HG02884 (cell line): ENCODE measurements at regions not wholly inside any gene's neighbourhood (a gene's known extent, or its start where the extent isn't known, plus 50 kb on each side); places are given as distances from the start of the nearest gene placed in this dataset.

ENCODE experiments used
- ATAC-seq: cut with Tn5 transposase; IDR thresholded peaks from one replicate; pipeline ENCODE4 v1.9.1; 2021; ENCODE audit warnings: mild to moderate bottlenecking, moderate library complexity; ENCODE audit not compliant: unreplicated experiment

DNA sequence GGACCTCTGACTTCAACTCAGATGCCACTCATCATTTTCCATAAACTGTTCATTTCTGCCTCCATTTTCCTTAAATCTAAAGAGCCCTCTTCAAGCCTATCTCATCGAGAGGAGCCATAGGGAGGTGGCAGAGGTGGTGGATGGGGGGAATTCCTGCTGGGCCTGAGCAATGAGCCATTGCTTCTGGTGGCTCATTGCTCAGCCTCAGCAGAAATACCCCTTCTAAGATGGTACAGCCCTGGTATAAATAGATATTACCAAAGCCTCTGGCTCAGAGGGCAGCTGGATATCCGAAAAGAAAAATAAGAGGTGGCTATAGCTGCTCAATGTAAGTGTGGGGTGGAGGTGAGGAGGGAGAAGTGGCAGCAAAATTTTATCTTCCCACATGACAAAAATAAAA, 313.5 kb downstream of the CAAP1 start:
- ATAC-seq = no peak

DNA sequence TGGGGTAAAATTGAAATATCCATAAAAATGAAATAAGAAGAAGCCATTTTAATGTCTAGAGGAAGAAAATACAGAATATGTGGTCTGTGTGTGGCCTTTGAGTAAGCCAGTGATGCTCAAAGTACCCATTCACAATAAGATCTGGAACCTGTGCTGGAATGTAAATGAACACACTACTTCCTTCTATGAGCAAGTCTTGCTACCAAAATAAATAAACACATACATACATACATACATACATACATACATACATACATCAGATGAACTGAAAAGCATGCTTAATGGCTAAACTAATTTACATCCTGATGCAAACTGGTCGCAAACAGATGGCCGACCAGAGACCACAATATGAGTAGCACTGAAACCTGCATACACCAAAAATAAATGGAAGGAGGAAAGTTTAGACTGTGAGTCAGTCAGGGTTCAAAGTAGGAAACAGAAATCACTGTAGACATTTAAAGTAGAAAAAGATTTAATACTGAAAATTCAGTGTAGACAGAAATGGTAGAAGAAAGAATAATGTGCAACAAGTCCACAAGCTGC, 317.6 kb downstream of the CAAP1 start:
- no peak for ATAC-seq

DNA sequence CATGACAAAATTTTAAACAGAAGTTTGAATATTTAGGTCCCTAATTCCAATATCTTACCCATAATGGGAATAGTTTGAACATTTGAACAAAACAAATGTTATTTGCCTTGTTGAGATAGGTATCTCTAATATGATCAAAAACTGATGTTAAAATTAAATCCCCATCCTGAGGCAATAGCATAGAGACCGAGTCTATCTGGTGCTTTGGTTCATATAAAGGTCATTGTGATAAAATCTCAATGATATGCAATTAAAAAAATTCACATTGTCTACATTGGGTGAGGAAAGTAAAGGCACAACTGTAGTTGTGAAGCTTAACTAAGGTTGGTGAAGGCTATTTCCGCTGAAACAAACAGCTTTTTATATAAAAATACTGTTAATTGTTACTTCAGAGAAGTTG, 318.3 kb downstream of the CAAP1 start:
- no peak for ATAC-seq

DNA sequence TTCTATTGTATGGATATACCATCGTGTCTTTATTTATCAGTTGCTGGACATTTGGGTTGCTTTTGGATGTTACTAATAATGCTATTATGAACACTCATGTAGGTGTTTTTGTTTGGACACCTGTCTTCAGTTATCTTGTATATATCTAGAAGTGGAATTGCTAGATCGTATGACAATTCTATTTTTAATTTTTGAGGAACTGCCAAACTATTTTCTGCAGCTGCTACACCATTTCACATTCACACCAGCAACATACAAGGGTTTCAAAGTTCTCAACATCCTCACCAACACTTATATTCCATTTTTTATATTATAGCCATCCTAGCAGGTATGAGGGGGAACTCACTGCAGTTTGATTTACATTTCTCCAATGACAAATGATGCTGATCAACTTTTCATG, 324.6 kb downstream of the CAAP1 start:
- no peak for ATAC-seq

DNA sequence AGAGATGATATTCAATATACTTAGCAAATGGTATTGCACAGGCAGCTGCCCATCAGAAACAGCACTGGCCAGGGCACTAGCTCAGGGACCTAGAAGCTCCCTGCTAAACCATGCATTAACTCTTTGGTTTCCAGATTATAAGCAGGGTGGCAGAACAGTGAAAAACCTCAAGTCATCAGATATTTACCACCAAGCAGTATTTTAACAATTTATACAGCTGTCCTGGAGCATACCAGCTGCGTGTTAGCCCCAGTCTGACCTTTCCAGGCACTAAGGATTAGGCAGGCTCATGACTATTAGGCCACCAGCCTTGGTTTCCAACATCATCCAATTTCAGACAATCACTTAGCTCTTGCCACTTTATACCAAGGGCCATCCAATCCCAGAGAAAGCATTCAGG, 326.5 kb downstream of the CAAP1 start:
- no peak for ATAC-seq

DNA sequence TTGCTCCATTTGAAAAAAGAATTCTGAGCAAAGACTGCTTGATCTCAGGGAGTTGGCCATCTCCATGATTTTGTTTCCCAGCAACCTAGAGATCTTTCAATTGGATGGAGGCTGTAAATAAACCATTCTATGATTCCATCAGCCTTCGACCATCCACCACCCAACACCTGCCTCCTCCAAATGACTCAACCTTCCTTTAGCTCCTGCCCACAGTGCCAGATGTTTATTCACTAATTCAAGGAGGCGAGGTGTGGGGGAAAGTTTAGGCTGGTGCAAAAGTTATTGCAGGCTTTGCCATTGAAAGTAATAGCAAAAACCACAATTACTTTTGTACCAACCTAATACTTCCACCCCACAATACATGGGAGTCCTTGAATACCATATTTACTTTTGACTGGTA, 327.5 kb downstream of the CAAP1 start:
- no peak for ATAC-seq

DNA sequence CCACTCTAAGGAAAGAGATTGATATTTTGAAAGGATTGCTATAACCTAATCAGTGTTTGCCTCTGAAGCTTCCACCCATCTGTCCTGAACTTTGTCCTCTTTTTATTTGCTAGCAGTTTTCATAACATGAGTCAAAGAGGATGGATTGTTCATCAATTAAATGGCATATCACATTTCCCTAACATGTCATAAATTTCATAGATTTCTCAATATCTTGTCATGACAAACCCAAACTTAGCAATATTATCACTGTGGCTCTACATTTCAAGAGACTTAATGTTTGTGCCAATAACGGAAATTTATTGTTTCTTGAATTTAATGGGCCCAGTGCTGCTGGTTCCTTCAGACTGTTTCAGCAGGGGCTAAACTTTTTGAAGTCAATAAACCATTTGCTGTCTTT, 330.3 kb downstream of the CAAP1 start:
- ATAC-seq = no peak

DNA sequence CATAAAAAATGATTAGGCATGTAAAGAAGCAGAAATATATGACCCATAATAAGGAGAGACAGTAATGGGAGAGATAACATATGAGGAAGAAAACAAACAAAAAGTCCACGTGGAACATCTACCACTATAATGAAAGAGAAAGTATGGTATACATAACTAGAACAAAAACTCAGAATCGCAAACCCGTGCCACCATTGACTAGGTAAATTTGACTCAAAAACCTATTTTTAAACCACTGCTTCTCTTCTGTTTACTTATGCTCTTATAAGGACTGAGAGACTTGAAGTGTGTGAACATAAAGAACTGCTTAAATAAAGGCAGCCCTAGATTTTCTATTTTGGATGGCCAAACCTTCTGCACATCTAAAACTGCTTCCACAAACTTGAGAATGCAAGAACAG, 330.7 kb downstream of the CAAP1 start:
- ATAC-seq = no peak

DNA sequence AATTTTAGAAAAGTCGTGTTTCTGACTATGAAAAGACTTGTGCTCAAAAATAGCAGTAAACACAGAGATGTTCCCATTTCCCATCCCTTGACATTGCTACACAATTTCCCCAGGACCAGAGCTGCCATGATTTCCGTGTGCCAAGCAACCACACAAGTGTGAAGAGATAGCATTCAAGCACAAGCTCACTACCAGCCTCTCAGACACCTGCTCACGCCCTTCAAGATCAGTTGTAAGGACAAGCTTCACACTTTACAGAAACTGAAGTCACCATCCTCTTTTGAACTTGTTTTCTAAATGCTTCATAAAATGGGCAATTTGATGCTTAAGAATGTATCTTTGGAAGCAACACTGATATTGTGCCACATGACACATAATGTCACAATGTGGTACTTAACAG, 333.1 kb downstream of the CAAP1 start:
- no peak for ATAC-seq

DNA sequence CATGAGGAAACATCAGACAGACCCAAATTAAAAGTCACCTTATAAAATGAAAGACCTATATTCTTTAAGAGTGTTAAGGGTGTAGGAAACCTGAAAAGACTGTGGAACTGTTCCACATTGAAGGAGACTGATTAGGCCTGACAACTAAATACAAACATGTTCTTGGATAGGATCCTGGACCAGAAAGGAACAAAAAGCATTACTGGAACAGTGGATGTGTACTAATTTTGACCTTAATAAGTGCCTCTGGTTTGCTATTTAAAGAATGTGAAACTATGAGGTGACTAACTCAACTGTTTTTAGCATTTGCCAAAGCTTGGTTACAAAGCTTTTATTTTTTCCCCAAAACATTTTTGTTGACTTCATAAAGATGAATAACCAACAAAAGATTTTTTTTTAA, 340.6 kb downstream of the CAAP1 start:
- ATAC-seq = no peak

DNA sequence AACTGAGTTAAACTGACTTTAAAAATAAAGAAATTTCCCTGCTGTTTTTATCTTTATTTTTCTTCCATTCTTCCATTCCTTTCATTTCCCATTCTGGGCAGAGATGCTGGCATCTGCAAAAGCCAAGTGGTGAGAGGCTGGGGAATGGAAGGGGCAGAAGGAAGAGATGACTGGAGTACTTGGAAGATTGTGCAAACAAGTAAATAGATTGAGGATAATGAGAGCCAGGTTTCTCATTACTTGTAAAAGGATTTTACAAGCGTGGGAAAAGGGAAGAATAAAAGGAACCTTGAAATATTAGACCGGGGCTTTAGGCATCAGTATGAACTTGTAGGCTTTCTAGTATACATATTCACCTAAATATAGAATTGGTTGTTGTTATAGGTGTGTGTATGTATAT, 341.2 kb downstream of the CAAP1 start:
- no peak for ATAC-seq

DNA sequence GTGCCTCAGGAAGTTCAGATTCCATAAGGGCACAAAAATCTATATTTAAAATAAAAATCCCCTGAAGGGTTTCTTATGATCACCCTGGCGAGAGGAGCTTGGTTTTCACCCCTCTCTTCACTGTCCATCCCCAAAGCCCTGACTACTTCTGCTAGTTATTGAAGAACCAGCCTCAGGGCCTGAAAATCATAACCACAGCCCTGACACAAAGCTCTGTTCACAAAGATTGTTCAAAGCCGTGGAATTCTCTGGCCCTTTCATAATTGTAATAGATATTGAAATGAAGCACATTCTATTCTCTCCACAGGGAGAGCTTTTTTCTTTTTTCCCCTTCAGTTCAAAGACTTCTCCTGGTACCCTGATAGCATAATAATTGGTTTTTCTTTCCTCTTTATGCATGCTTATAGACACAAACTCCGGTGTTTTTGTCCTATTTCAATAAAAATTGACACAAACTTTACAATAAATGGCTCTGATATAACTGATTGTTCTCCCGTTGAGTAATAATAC, 343.8 kb downstream of the CAAP1 start:
- no peak for ATAC-seq

DNA sequence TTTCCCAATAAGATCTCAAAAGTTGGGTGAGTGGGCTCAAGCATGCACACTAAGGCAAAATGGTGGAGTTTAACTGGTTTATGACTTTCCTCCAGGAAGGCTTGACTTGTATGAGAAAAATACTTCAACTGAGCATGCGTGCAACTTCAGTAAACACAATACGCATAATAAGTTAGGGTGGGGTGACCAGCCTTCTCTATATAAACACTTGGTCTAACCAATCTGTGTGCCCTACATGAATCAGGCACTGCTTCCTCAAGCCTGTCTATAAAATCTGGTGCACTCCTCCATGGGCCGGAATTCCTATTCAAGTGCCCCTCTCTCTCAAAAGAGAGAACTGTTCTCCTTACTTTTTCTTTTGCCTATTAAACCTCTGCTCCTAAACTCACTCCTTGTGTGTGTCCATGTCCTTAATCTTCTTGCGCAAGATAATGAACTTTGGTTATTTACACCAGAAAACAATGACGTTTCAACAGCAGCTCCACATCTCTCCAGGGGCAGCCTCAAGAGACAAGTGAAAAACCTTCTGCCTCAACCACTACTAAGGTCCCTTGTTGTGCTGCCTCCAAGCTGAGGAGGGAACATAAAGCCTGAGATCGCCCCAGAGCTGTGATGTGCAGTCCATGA, 352.6 kb downstream of the CAAP1 start:
- no peak for ATAC-seq

DNA sequence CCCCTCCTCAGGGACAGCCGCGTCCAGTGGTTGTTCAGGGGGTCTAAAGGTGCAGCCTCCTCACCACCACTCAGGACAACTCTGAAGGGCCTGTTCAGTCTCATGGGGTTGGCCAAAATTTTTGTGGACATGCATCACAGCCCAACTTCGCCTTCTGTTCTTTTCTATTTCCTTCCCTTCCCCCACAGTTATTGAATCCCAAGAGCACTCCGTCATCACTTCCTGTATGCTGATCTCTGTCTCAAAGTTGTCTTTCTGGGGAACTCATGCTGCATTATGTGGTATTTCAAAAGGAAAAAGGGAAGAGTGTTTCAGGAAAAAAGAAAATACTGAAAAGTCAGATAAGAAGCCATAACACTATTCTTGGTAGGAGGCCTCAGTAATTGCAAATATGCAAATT, 355.4 kb downstream of the CAAP1 start:
- ATAC-seq = no peak

DNA sequence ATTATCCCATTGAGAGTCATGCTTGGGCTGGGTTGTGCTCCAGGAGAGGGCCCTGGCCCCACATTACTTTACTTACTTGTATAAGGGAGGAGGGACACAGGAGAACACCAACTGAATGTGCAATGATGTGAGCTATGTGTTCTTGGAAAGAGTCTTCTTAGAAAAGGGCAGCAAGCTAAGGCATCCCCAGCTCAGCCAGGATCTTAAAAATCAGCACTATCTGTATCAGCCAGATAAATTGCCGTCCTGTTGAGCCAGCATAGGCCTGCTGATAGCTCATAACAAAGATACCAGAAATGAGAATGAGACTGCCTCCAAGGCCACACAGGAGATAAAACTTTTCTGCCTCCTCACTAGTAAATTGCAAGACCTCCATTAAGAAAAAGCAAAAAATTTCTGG, 357.5 kb downstream of the CAAP1 start:
- no peak for ATAC-seq

DNA sequence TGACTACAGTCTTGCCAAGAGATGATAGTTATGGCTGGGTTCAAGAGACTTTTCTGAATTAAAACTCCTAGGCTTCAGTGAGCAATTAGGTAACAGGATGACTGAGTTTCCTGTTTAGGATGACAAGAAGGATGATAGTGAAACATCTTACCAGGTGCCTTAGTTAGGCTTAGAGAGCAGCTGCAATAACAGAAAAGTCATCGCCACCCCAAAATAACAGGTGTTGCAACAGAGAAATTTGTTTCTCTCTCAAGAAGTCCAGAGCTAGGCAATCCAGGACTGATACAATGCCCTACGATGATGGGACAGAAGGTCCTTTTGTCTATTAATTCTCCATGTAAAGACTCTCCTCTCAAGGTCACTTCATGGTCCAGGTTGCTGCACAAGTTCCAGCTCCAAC, 361.8 kb downstream of the CAAP1 start:
- ATAC-seq = no peak

DNA sequence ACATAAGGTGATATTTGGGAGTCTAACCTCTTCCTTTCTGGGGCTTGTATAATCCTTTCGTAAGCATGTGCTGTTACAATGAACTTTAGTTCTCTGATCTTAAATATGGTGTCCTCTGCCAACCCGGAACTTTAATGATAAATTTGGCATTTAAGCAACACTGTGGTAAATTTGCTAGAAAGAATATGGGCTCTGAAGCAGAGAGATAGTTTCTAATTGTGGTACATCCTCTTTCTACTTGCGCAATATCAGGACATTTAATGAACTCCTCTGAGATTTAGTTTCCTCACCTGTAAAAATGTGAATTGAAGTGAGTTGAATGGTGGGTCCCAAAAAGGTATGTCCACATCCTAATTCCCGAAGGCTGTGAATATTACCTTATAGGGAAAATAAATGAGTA, 364.7 kb downstream of the CAAP1 start:
- no peak for ATAC-seq

DNA sequence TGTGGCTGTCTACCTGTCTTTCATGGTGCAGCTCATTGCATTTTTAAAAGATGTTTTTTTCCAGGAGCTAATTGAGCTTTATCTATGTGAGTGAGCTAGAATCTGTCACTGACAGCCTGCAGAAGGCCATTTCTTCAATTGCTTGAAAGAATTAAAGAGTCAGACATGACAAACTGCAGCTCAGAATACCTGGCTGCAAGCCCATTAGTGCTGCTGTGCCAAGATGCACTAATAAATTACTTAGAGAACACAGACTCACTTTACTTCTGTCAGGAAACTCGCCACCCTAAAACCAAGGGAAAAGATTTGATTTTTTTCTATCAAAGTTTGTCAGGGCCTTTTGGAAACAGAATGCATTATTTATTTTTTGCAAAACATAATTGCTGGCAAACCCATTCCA, 368.3 kb downstream of the CAAP1 start:
- no peak for ATAC-seq

DNA sequence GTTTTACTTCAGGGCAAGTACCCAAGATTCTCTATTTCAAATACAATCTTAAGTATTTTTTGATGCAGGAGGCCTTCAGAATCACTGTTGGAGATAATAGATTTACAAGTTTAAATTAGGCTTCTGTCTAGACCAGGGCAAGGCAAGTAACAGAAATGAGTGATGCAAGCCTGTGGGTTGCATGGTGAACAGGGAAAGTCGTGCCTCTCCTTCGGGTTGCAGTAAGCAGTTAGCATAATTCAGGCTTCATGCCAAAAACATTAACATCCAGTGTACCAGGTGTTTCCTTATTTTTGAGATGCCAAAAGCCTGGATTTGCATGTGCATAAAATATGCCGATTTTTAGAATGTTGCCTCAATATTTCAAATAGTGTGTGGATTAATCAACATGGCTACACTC, 369.0 kb downstream of the CAAP1 start:
- no peak for ATAC-seq

DNA sequence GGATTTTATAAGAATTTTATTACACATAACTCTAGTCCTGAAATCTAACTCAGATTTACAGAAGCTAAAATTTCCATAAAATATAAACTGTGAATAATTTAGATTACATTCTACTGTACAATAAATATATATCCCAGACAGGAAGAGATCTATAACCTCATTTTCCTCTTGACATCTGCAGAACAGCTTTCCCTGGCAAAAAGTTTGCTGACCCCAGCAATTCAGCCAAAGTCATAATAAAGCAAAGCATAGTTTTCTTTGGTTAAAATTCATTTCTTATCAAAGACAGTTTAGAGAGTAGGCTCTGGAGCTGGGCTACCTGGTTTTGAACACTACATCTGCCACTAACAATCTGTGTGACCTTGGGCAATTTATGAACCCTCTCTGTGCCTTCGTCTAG, 372.5 kb downstream of the CAAP1 start:
- no peak for ATAC-seq

DNA sequence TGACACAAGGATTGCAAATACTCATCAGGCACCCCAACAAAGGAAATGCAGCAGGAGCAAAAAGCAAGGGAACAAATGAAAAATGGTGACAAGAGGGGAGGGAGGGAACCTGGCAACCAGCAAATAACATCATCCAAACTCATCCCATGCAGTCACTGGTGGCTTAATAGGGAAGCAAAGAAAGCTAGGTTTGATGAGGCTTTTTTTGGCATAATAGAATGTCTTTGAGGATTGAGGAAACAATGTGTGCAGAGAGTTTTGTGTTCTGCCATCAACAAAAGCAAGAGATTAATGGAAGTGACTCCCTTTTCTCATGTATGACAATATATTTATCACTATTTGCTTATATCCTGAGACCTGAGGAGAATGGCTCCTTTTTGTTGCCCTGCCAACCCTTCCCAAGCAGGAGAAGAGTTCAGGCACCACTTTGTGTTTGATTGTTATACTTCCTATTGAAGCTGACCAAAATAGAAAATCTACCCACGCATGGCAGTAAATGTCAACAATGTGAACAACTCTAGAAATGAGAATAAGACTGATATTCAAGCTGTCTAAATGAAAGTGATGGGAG, 375.7 kb downstream of the CAAP1 start:
- ATAC-seq = no peak

DNA sequence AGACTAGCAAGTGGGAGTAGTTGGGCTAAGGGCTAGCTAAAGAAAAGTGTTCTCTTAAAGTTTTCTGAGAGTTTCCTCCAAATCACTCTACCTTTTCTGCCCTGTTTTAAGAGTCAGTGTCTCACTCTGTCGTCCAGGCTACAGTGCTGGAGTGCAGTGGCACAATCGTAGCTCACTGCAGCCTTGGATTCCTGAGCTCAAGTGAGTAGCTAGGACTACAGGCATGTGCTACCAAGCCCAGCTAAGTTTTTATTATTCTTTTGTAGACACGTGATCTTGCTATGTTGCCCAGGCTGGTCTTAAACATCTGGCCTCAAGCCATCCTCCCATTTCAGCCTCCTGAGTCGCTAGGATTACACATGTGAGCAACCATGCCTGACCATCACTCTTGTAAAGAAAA, 378.9 kb downstream of the CAAP1 start:
- ATAC-seq = no peak

DNA sequence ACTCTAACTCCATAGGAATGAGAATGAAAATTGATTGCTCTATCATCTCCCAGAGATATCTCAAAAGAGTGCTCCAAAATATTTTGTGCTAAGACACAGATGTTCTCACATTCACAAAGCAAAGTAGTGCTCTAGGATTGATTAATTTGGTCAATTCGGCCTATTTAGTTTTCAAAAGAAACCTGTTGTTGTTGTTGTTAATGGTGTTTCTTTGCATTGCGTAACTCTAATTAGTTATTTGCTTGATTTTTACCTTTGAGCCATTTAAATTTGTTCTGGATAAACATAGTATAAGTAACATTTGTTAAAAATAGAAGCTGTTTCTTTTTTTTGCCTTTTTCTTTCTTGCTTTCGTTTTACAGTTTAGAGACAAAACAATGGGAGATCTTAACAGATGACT, 382.5 kb downstream of the CAAP1 start:
- ATAC-seq = no peak
